ENCODE measurements at regions not wholly inside any gene's neighbourhood (a gene's known extent, or its start where the extent isn't known, plus 50 kb on each side); places are given as distances from the start of the nearest gene placed in this dataset.

DNA sequence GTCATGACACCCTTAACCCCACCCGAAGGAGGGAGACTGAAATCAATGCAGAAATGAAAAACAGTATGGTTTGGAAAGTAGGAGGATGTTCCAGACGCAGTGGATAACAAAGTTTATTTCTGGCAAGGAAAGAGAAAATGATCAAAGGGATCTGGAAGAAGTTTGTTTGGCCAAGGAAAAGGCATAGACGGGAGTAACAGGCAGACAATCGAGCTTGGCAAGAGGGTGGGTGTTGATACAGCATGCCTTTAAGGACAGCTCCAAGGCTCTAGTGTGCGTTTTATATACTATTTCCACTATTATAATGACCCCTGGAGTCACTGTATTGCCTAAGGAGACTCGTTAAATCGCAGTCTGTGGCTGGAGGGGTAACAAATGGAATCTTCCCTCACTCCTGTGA is 303.7 kb upstream of the RUNX1 start:
- TF ChIP-seq, protein P1, sequence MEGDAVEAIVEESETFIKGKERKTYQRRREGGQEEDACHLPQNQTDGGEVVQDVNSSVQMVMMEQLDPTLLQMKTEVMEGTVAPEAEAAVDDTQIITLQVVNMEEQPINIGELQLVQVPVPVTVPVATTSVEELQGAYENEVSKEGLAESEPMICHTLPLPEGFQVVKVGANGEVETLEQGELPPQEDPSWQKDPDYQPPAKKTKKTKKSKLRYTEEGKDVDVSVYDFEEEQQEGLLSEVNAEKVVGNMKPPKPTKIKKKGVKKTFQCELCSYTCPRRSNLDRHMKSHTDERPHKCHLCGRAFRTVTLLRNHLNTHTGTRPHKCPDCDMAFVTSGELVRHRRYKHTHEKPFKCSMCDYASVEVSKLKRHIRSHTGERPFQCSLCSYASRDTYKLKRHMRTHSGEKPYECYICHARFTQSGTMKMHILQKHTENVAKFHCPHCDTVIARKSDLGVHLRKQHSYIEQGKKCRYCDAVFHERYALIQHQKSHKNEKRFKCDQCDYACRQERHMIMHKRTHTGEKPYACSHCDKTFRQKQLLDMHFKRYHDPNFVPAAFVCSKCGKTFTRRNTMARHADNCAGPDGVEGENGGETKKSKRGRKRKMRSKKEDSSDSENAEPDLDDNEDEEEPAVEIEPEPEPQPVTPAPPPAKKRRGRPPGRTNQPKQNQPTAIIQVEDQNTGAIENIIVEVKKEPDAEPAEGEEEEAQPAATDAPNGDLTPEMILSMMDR (IDR thresholded peaks at IDR 0.05), result no peak
- TF ChIP-seq REST (IDR thresholded peaks at IDR 0.05; ENCODE audit: insufficient read depth in 1 of 2, low read depth in 2 of 2, low read length in 1 of 2) (no peak), TCF7L2 (IDR thresholded peaks at IDR 0.05; ENCODE audit: low read depth, low read length) (no peak), POLR2AphosphoS5 (IDR thresholded peaks at IDR 0.05; ENCODE audit: low read depth, low read length) (no peak)
